IgD-negative memory B cell (primary cell): ENCODE measurements at regions not wholly inside any gene's neighbourhood (a gene's known extent, or its start where the extent isn't known, plus 50 kb on each side); places are given as distances from the start of the nearest gene placed in this dataset.
A peak's percentile ranks its signal among the peaks of the same experiment; 100 is the strongest.

Source experiments
- H3K27ac Mint-ChIP-seq, 3 donors: one replicate each; pipeline ENCODE4 v1.8.0; 2020 to 2022; ENCODE audit warnings: mild to moderate bottlenecking in 3 of 3, mixed read lengths in 3 of 3, moderate library complexity in 1 of 3
- H3K27me3 Mint-ChIP-seq: one replicate; pipeline ENCODE4 v1.8.0; 2021; ENCODE audit warnings: mixed read lengths
- H3K36me3 Mint-ChIP-seq: one replicate; pipeline ENCODE4 v1.8.0; 2020; ENCODE audit warnings: mild to moderate bottlenecking, mixed read lengths
- H3K4me1 Mint-ChIP-seq, 3 donors: one replicate each; pipeline ENCODE4 v1.8.0; 2020 to 2022; ENCODE audit warnings: mixed read lengths in 3 of 3, mild to moderate bottlenecking in 1 of 3
- H3K4me3 Mint-ChIP-seq, 4 donors: one replicate each; pipeline ENCODE4 v1.8.0; 2020 to 2022; ENCODE audit warnings: mild to moderate bottlenecking in 4 of 4, mixed read lengths in 4 of 4, moderate library complexity in 3 of 4
- H3K9me3 Mint-ChIP-seq, 3 donors: one replicate each; pipeline ENCODE4 v1.8.0; 2020 to 2021; ENCODE audit warnings: mixed read lengths in 3 of 3, mild to moderate bottlenecking in 1 of 3

DNA sequence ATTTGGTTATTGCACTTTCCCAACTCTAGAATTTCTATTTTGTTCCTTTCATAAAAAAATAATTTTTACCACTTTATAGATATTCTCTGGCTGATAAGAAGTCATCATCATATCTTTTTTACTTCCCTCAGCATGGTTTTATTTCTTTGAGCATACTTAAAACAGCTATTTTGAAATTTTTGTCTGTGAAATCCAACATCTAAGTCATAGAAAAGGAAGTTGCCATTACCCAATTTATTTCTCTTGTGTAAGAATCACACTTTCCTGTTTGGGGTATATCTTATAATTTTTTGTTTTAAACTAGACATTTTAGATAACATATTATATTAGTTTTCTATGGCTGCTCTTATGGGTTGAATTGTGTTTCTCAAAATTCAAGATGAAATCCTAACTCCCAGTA lies 400.2 kb upstream of the OR4E1 start:
- H3K9me3 Mint-ChIP-seq: peaks cover 0 to 2% (median 0%) of the 10 kb centered on the region in 3 donors
- peaks cover 13 to 20% (median 17%) of the 10 kb centered on the region in 3 donors for H3K4me1 Mint-ChIP-seq
- no peak overlapping the region for H3K4me3 Mint-ChIP-seq
- H3K27ac Mint-ChIP-seq: no peak overlapping the region
- no peaks in the 10 kb centered on the region for H3K36me3 Mint-ChIP-seq
- peaks cover 32% of the 10 kb centered on the region for H3K27me3 Mint-ChIP-seq

DNA sequence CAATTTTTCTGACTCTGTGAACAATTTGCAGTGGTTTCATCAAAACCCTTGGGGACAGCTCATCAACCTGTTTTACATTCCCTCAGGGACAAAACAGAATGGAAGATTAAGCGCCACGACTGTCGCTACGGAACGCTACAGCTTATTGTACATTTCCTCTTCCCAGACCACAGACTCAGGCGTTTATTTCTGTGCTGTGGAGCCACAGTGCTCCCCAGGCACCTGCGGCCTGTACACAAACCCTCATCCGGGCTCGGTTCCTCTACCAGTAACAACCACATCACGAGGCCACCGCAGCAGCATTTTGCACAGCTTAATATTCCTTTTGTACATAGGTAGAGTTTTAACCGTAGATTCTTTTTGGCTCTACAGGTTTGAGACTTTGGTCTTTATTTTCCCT lies 397.4 kb upstream of the OR4E1 start:
- peaks cover 31% of the 10 kb centered on the region for H3K27me3 Mint-ChIP-seq
- H3K27ac Mint-ChIP-seq: peak overlapping the region in 2 of 3 donors; percentile 25 to 64
- no peaks in the 10 kb centered on the region for H3K36me3 Mint-ChIP-seq
- peak overlapping the region; percentile 3 to 89 (median 74) for H3K4me3 Mint-ChIP-seq
- H3K4me1 Mint-ChIP-seq: peaks cover 13 to 20% (median 17%) of the 10 kb centered on the region in 3 donors
- peaks cover 0 to 2% (median 0%) of the 10 kb centered on the region in 3 donors for H3K9me3 Mint-ChIP-seq

- Mint-ChIP-seq H3K4me3 (peak overlapping the region in 3 of 4 donors; percentile 60 to 89 (median 88)), H3K9me3 (peaks cover 0 to 2% (median 0%) of the 10 kb centered on the region in 3 donors), H3K27me3 (peaks cover 34% of the 10 kb centered on the region), H3K4me1 (peaks cover 13 to 20% (median 17%) of the 10 kb centered on the region in 3 donors), H3K27ac (peak overlapping the region in 2 of 3 donors; percentile 25 to 64), H3K36me3 (no peaks in the 10 kb centered on the region)
Measured at GRCh38 chr14:22070119-22070982, 396.7 kb upstream of the OR4E1 start.

- Mint-ChIP-seq H3K27me3 (peaks cover 39% of the 10 kb centered on the region), H3K9me3 (peaks cover 3 to 4% (median 3%) of the 10 kb centered on the region in 3 donors), H3K4me1 (peaks cover 3 to 4% (median 3%) of the 10 kb centered on the region in 3 donors), H3K36me3 (no peaks in the 10 kb centered on the region), H3K4me3 (no peak overlapping the region), H3K27ac (no peak overlapping the region)
Measured at GRCh38 chr14:22065347-22065746, 391.7 kb upstream of the OR4E1 start.

GRCh38 chr14:22059201-22059600 lies 385.6 kb upstream of the OR4E1 start:
- H3K27ac Mint-ChIP-seq: no peak overlapping the region
- peaks cover 22% of the 10 kb centered on the region for H3K27me3 Mint-ChIP-seq
- H3K36me3 Mint-ChIP-seq: peaks cover 3% of the 10 kb centered on the region
- peaks cover 2 to 15% (median 6%) of the 10 kb centered on the region in 3 donors for H3K9me3 Mint-ChIP-seq
- no peak overlapping the region for H3K4me3 Mint-ChIP-seq
- H3K4me1 Mint-ChIP-seq: no peaks in the 10 kb centered on the region

DNA sequence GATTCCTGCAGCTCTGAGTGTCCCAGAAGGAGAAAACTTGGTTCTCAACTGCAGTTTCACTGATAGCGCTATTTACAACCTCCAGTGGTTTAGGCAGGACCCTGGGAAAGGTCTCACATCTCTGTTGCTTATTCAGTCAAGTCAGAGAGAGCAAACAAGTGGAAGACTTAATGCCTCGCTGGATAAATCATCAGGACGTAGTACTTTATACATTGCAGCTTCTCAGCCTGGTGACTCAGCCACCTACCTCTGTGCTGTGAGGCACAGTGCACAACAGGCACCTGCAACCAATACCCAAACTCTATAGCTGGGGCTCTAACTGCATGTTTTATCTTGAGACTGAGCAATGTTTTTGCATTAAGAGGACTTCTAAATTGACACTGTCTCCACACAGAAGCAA lies 379.2 kb upstream of the OR4E1 start:
- H3K9me3 Mint-ChIP-seq: peaks cover 0 to 2% (median 0%) of the 10 kb centered on the region in 3 donors
- no peaks in the 10 kb centered on the region for H3K4me1 Mint-ChIP-seq
- H3K27me3 Mint-ChIP-seq: peaks cover 22% of the 10 kb centered on the region
- H3K4me3 Mint-ChIP-seq: no peak overlapping the region
- H3K36me3 Mint-ChIP-seq: no peaks in the 10 kb centered on the region
- no peak overlapping the region for H3K27ac Mint-ChIP-seq

- peaks cover 0 to 2% (median 0%) of the 10 kb centered on the region in 3 donors for H3K9me3 Mint-ChIP-seq
- H3K27ac Mint-ChIP-seq: no peak overlapping the region
- H3K27me3 Mint-ChIP-seq: peaks cover 17% of the 10 kb centered on the region
- no peaks in the 10 kb centered on the region for H3K36me3 Mint-ChIP-seq
- H3K4me3 Mint-ChIP-seq: peak overlapping the region in 1 of 4 donors; percentile 2
- peaks cover 0 to 4% (median 3%) of the 10 kb centered on the region in 3 donors for H3K4me1 Mint-ChIP-seq
Measured at GRCh38 chr14:22047115-22047514, 373.5 kb upstream of the OR4E1 start.

DNA sequence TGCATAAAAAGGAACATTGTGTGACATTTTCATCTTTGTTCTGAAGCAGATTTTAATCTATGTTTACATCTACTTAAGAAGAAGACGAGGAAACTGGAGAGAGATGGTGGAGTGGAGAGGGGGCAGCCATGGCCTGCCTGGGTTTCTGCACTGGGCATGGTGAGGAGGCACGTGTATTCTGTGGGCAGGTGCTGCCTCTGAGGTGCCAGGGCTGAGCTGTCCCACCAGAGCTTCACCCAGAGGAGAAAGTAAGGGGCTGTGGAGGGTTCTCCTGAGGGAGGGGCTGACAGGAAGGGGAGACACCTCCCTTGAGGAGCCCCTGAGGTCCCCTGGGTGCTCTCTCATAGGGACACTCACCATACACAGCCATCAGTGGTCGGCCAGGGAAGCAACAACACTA lies 372.4 kb upstream of the OR4E1 start:
- peaks cover 20% of the 10 kb centered on the region for H3K27me3 Mint-ChIP-seq
- H3K4me1 Mint-ChIP-seq: peaks cover 0 to 4% (median 3%) of the 10 kb centered on the region in 3 donors
- H3K36me3 Mint-ChIP-seq: no peaks in the 10 kb centered on the region
- H3K4me3 Mint-ChIP-seq: no peak overlapping the region
- H3K27ac Mint-ChIP-seq: no peak overlapping the region
- H3K9me3 Mint-ChIP-seq: peaks cover 0 to 2% (median 0%) of the 10 kb centered on the region in 3 donors

- Mint-ChIP-seq H3K9me3 (no peaks in the 10 kb centered on the region), H3K27me3 (peaks cover 13% of the 10 kb centered on the region), H3K27ac (no peak overlapping the region)
Measured at GRCh38 chr14:22044193-22044592, 370.6 kb upstream of the OR4E1 start.

GRCh38 chr14:22040781-22041125 lies 367.1 kb upstream of the OR4E1 start:
- Mint-ChIP-seq H3K9me3 (no peaks in the 10 kb centered on the region), H3K27ac (no peak overlapping the region), H3K36me3 (no peaks in the 10 kb centered on the region), H3K27me3 (peaks cover 5% of the 10 kb centered on the region), H3K4me1 (no peaks in the 10 kb centered on the region), H3K4me3 (no peak overlapping the region)

More at GRCh38 chr14:22044193-22044592, 370.6 kb upstream of the OR4E1 start:
- H3K4me3 Mint-ChIP-seq: no peak overlapping the region
- H3K36me3 Mint-ChIP-seq: no peaks in the 10 kb centered on the region
- peaks cover 0 to 4% (median 3%) of the 10 kb centered on the region in 3 donors for H3K4me1 Mint-ChIP-seq

GRCh38 chr14:22039938-22040780 lies 366.5 kb upstream of the OR4E1 start:
- Mint-ChIP-seq H3K4me3 (no peak overlapping the region), H3K4me1 (no peaks in the 10 kb centered on the region), H3K9me3 (no peaks in the 10 kb centered on the region), H3K36me3 (no peaks in the 10 kb centered on the region), H3K27ac (peak overlapping the region in 1 of 3 donors; percentile 19), H3K27me3 (peaks cover 5% of the 10 kb centered on the region)

- Mint-ChIP-seq H3K27ac (no peak overlapping the region), H3K9me3 (peaks cover 0 to 5% (median 0%) of the 10 kb centered on the region in 3 donors), H3K4me1 (no peaks in the 10 kb centered on the region), H3K27me3 (peaks cover 9% of the 10 kb centered on the region), H3K4me3 (no peak overlapping the region), H3K36me3 (no peaks in the 10 kb centered on the region)
Measured at GRCh38 chr14:22036541-22037239, 363.1 kb upstream of the OR4E1 start.

- Mint-ChIP-seq H3K9me3 (no peaks in the 10 kb centered on the region), H3K27ac (no peak overlapping the region), H3K36me3 (peaks cover 1% of the 10 kb centered on the region), H3K4me3 (no peak overlapping the region), H3K4me1 (no peaks in the 10 kb centered on the region), H3K27me3 (peaks cover 15% of the 10 kb centered on the region)
Measured at GRCh38 chr14:22026527-22026926, 352.9 kb upstream of the OR4E1 start.

- Mint-ChIP-seq H3K27ac (no peak overlapping the region), H3K36me3 (peaks cover 1% of the 10 kb centered on the region), H3K9me3 (no peaks in the 10 kb centered on the region), H3K4me3 (no peak overlapping the region), H3K27me3 (peaks cover 15% of the 10 kb centered on the region), H3K4me1 (no peaks in the 10 kb centered on the region)
Measured at GRCh38 chr14:22025879-22026278, 352.3 kb upstream of the OR4E1 start.

DNA sequence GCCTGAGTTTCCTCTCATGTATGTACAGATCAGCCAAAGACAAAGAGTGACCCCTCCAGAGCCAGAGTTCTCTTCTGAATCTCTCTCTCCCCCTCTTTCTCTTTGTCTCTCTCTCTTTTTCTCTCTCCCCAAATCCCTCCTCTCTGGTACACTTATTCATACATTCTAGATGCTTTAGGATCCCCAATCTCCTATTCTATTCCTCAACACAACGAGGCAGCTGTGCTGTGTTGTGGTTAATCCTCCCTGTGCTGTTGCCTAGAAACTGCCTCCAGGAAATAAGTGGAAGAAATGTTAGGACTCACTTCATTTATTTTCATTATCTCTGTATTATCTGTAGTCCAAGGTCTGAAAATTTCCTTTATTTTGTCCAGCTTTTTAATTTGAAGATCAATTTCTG lies 350.5 kb upstream of the OR4E1 start:
- no peaks in the 10 kb centered on the region for H3K9me3 Mint-ChIP-seq
- no peak overlapping the region for H3K27ac Mint-ChIP-seq
- H3K36me3 Mint-ChIP-seq: peaks cover under 1% of the 10 kb centered on the region
- no peak overlapping the region for H3K4me3 Mint-ChIP-seq
- H3K4me1 Mint-ChIP-seq: no peaks in the 10 kb centered on the region
- peaks cover 15% of the 10 kb centered on the region for H3K27me3 Mint-ChIP-seq
